Heart left ventricle (tissue), 13 donors: ENCODE measurements at regions not wholly inside any gene's neighbourhood (a gene's known extent, or its start where the extent isn't known, plus 50 kb on each side); places are given as distances from the start of the nearest gene placed in this dataset.

Experiments
- CTCF ChIP-seq, 12 donors: fragments of 200-600 bp; sonication (generic) in 4 of 12; IDR thresholded peaks; one replicate each; pipeline versions ENCODE4 v1.5.0 to v1.8.0; 2018 to 2022; ENCODE audit warnings: antibody characterized with exemption in 12 of 12, mild to moderate bottlenecking in 5 of 12
- POLR2A ChIP-seq, 2 donors: fragments of 450-650 bp; IDR thresholded peaks; one replicate each; pipeline ENCODE4 v1.6.1; 2017; ENCODE audit warnings: antibody characterized with exemption in 2 of 2, mild to moderate bottlenecking in 2 of 2, moderate library complexity in 2 of 2
- donor health status: ischemic (EF 13 %, LVEDD 7.1; RV severe dilation, severe dysfunction).
- donor health status: DM: no; HTN: yes; CAD: no.
- donor health status: DM: no; HTN: no; CAD: no.
- donor health status: ischemic (EF 25% LVEDD 6.9; RV normal size, moderate dysfunction).
- donor health status: ischemic (EF 25% LVEDD 5.7; RV mildly dilated, moderate dysfunction).
- donor health status: ischemic (EF 35%, LVEDD 5.7; RV mildly dilated, moderate dysfunction).
- donor health status: nonischemic (EF 11% LVEDD 7.7; RV severe dilation, severe dysfunction).
- donor health status: DM: yes; HTN: yes; CAD: no.
- donor health status: PGD.
- donor health status: ischemic (EF 29% LVEDD 5.4; RV normal size, mild dysfunction).
- donor health status: nonischemic (EF 23%, LVEDD 6.1; RV moderate dilation, normal function).

- TF ChIP-seq CTCF (IDR thresholded peaks at IDR 0.05), result no peak
- TF ChIP-seq POLR2A (IDR thresholded peaks at IDR 0.05), result no peak
Observed at GRCh38 chr14:22177870-22178269, 411.2 kb downstream of the DAD1 start.
